CD14-positive monocyte (primary cell): ENCODE measurements at regions not wholly inside any gene's neighbourhood (a gene's known extent, or its start where the extent isn't known, plus 50 kb on each side); places are given as distances from the start of the nearest gene placed in this dataset.

ENCODE experiments used
- DNase-seq, 3 donors: peaks; one replicate each; pipeline ENCODE4 v3.0.0-alpha.2; 2011 to 2022
- H2AFZ ChIP-seq: 2 replicates; pipeline ENCODE4 v1.6.0; 2012; ENCODE audit warnings: mild to moderate bottlenecking, low read depth, low read length, inconsistent platforms; ENCODE audit not compliant: insufficient read depth, poor library complexity, severe bottlenecking
- H3K27ac ChIP-seq, 2 donors: 1 replicate in 1 of 2; 2 replicates in 1 of 2; pipeline ENCODE4 v1.5.1; 2012 to 2013; ENCODE audit warnings: low read length in 2 of 2, control low read depth in 1 of 2, inconsistent platforms in 1 of 2, low read depth in 1 of 2, mild to moderate bottlenecking in 1 of 2
- H3K27me3 ChIP-seq, 2 donors: one replicate each; pipeline versions ENCODE4 v1.6.0 to v1.6.1; 2011 to 2013; ENCODE audit warnings: low read length in 2 of 2; ENCODE audit not compliant: control insufficient read depth in 2 of 2, insufficient read depth in 2 of 2
- H3K36me3 ChIP-seq, 2 donors: replicated peaks in 1 of 2; 1 replicate in 1 of 2; 2 replicates in 1 of 2; pipeline versions ENCODE4 v1.5.1 to v1.6.1; 2012 to 2013; ENCODE audit warnings: low read length in 2 of 2, control low read depth in 1 of 2, inconsistent platforms in 1 of 2, mild to moderate bottlenecking in 1 of 2; ENCODE audit not compliant: insufficient read depth in 2 of 2, control insufficient read depth in 1 of 2
- H3K4me1 ChIP-seq, 2 donors: 1 replicate in 1 of 2; 2 replicates in 1 of 2; pipeline versions ENCODE4 v1.5.1 to v1.6.1; 2012 to 2013; ENCODE audit warnings: low read length in 2 of 2, control low read depth in 1 of 2, inconsistent platforms in 1 of 2, mild to moderate bottlenecking in 1 of 2, moderate library complexity in 1 of 2; ENCODE audit not compliant: insufficient read depth in 2 of 2, control insufficient read depth in 1 of 2
- H3K4me2 ChIP-seq: replicated peaks from 2 replicates; pipeline ENCODE3; 2012; ENCODE audit warnings: low read length, moderate library complexity, mild to moderate bottlenecking; ENCODE audit not compliant: poor library complexity, severe bottlenecking; ENCODE audit errors: extremely low read depth
- H3K4me3 ChIP-seq, 3 experiments: fragments of 200-600 bp in 1 of 3; sonication (generic) in 1 of 3; replicated peaks in 1 of 3; 1 replicate in 2 of 3; 2 replicates in 1 of 3; pipeline ENCODE4 v1.5.1; 2011 to 2013; ENCODE audit warnings: low read length in 3 of 3, mild to moderate bottlenecking in 3 of 3, control low read depth in 2 of 3, low read depth in 2 of 3, inconsistent platforms in 1 of 3, moderate library complexity in 1 of 3
- H3K79me2 ChIP-seq: 2 replicates; pipeline ENCODE4 v1.6.0; 2012; ENCODE audit warnings: mild to moderate bottlenecking, control low read depth, inconsistent platforms, low read length, moderate library complexity; ENCODE audit not compliant: insufficient read depth
- H3K9ac ChIP-seq: 2 replicates; pipeline ENCODE4 v1.6.0; 2017; ENCODE audit warnings: low read length, mild to moderate bottlenecking; ENCODE audit not compliant: insufficient read depth, poor library complexity, severe bottlenecking
- H3K9me3 ChIP-seq, 2 donors: replicated peaks in 1 of 2; 1 replicate in 1 of 2; 2 replicates in 1 of 2; pipeline versions ENCODE4 v1.5.1 to v1.6.1; 2012 to 2013; ENCODE audit warnings: low read length in 2 of 2, control low read depth in 1 of 2; ENCODE audit not compliant: control insufficient read depth in 1 of 2, insufficient read depth in 1 of 2
- H4K20me1 ChIP-seq: 2 replicates; pipeline ENCODE4 v1.6.0; 2012; ENCODE audit warnings: mild to moderate bottlenecking, low read length, control low read depth, moderate library complexity; ENCODE audit not compliant: insufficient read depth
- H3K27ac Mint-ChIP-seq, 7 donors: one replicate each; pipeline ENCODE4 v1.8.0; 2020; ENCODE audit warnings: mild to moderate bottlenecking in 7 of 7, mixed read lengths in 7 of 7, moderate library complexity in 6 of 7, inconsistent platforms in 2 of 7
- H3K27me3 Mint-ChIP-seq, 3 donors: one replicate each; pipeline ENCODE4 v1.8.0; 2021 to 2022; ENCODE audit warnings: low read depth in 3 of 3, mild to moderate bottlenecking in 3 of 3, mixed read lengths in 3 of 3, moderate library complexity in 3 of 3, inconsistent platforms in 1 of 3
- H3K36me3 Mint-ChIP-seq, 2 donors: one replicate each; pipeline ENCODE4 v1.8.0; 2020; ENCODE audit warnings: mixed read lengths in 2 of 2, inconsistent platforms in 1 of 2, mild to moderate bottlenecking in 1 of 2
- H3K4me1 Mint-ChIP-seq: one replicate; pipeline ENCODE4 v1.8.0; 2020; ENCODE audit warnings: mild to moderate bottlenecking, mixed read lengths
- H3K4me3 Mint-ChIP-seq, 2 donors: one replicate each; pipeline ENCODE4 v1.8.0; 2020; ENCODE audit warnings: mild to moderate bottlenecking in 2 of 2, mixed read lengths in 2 of 2, moderate library complexity in 1 of 2
- H3K9me3 Mint-ChIP-seq, 7 donors: one replicate each; pipeline ENCODE4 v1.8.0; 2020 to 2022; ENCODE audit warnings: mixed read lengths in 7 of 7, mild to moderate bottlenecking in 6 of 7, moderate library complexity in 6 of 7, inconsistent platforms in 2 of 7
- CTCF ChIP-seq: fragments of 200-600 bp; IDR thresholded peaks from one replicate; pipeline ENCODE4 v1.8.0; 2022; ENCODE audit warnings: antibody characterized with exemption, mild to moderate bottlenecking
- WGBS: methylation state at CpG from one replicate; pipeline ENCODE4 v1.1.5; 2013; ENCODE audit warnings: missing lambda C conversion rate; ENCODE audit not compliant: insufficient coverage; 5-methylcytosine and 5-hydroxymethylcytosine counted together
- intact Hi-C, 2 donors: fragments of 100-400 bp; cut with micrococcal nuclease; formaldehyde crosslinking; loops; one replicate each; pipeline versions ENCODE4 v1.15.0 to v1.15.1; 2023

- no peaks in the 10 kb centered on the region for H3K36me3 ChIP-seq
- H3K9ac ChIP-seq: no peak overlapping the region
- H2AFZ ChIP-seq: no peak overlapping the region
- H3K4me2 ChIP-seq: no peak overlapping the region
- no peaks in the 10 kb centered on the region for H3K27me3 ChIP-seq
- no peak overlapping the region for H3K4me3 ChIP-seq
- no peak for TF ChIP-seq CTCF
- Mint-ChIP-seq H3K4me3 (no peak overlapping the region), H3K9me3 (peaks cover 0 to 13% (median 7%) of the 10 kb centered on the region in 7 donors), H3K36me3 (no peaks in the 10 kb centered on the region), H3K4me1 (no peaks in the 10 kb centered on the region), H3K27ac (no peak overlapping the region), H3K27me3 (peaks cover 0 to 1% (median 0%) of the 10 kb centered on the region in 3 donors)
- H3K9me3 ChIP-seq: peaks cover 6 to 9% of the 10 kb centered on the region in 2 donors
- no peaks in the 10 kb centered on the region for H3K4me1 ChIP-seq
- H3K79me2 ChIP-seq: no peaks in the 10 kb centered on the region
- no peaks in the 10 kb centered on the region for H4K20me1 ChIP-seq
- H3K27ac ChIP-seq: no peak overlapping the region
- WGBS: no CpG with 5 or more reads among the region's 4 CpGs
- intact Hi-C loops: no loop called here
- no peak for DNase-seq
Observed at GRCh38 chr12:65546528-65546927, 268.0 kb downstream of the MSRB3 start.

DNA sequence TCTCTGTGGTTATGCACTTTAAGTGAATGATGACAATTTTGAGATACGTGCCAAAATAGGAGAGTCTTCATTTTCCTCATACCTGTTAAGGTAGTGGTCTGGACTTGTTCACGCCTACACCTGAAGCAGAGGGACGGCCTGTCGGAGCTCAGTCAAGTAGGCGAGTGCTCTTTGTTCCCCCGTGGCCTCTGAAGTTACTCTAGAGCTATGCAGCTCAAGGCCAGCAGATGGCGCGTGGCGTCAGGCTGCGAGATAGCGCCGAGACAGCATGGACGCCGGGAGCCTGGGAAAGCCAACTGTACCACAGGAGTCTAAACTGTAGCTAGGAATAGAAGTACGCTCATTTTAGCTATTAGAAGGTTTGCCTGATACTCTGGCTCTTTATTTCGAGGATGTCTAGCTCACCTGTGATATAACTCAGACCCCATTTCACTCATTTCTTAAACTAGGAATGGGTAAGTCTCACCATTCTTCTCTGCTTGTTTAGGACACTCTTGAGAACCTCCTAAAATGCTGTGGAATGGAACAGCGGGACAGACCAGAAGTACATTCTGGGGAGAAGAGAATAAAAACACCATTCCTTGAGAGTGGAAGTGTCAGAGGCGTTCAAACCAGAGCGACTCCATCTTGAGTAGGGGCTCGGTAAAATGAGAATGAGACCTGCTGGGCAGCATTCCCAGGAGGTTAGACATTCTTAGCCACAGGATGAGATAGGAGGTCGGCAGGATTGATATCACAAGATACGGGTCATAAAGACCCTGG, 267.4 kb upstream of the HMGA2 start:
- Histone ChIP-seq H3K27ac (no peak overlapping the region), H2AFZ (peak overlapping the region; percentile 53), H3K36me3 (no peaks in the 10 kb centered on the region), H3K9ac (no peak overlapping the region), H3K4me2 (no peak overlapping the region), H4K20me1 (no peaks in the 10 kb centered on the region), H3K27me3 (no peaks in the 10 kb centered on the region), H3K9me3 (no peaks in the 10 kb centered on the region), H3K4me3 (no peak overlapping the region), H3K4me1 (no peaks in the 10 kb centered on the region), H3K79me2 (no peaks in the 10 kb centered on the region)
- H3K4me3 Mint-ChIP-seq: no peak overlapping the region
- intact Hi-C loops: loop anchor here in 1 of 2 donors (10.0 kb wide), 1 partner anchor 528 kb away; no protein-coding TSS in a partner anchor
- H3K27me3 Mint-ChIP-seq: peaks cover 0 to 4% (median 0%) of the 10 kb centered on the region in 3 donors
- WGBS: 29% methylated on average over 18 of the region's 22 CpGs
- peak; percentile 40 to 57 (median 47) for DNase-seq
- TF ChIP-seq CTCF: peak; percentile 87
- peaks cover 0 to 9% (median 4%) of the 10 kb centered on the region in 7 donors for H3K9me3 Mint-ChIP-seq
- peaks cover 17% of the 10 kb centered on the region for H3K4me1 Mint-ChIP-seq
- no peak overlapping the region for H3K27ac Mint-ChIP-seq
- no peaks in the 10 kb centered on the region for H3K36me3 Mint-ChIP-seq
